ENCODE measurements at regions not wholly inside any gene's neighbourhood (a gene's known extent, or its start where the extent isn't known, plus 50 kb on each side); places are given as distances from the start of the nearest gene placed in this dataset.

DNA sequence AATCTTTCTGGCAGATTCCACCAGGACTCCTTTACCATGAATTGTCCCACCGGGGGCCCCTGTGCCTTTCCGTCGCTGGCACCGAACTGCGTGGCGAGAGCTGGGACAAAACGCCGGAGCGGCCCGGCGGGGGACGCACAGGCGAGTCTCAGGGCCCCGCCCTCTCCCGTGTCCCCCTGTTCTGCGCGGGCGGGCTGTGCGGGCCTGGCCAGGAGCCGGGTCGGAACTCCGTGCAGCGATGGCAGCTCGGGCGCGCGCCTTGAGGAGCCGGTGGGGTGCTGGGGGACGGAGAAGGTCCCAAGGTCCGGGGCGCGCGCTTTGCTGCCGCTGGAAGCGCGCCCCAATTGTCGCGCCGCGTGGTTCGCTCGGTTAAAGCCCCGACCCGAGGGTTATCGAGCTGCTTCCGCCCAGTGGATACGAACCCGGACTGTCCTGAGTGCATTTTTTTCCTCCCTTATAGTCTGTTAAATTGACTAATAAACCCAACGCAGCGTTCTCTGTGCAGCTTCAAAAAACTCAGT lies 125.3 kb downstream of the TMEM174 start:
- no peak overlapping the region for H3K27ac ChIP-seq
- TF ChIP-seq ZFX (IDR thresholded peaks at IDR 0.05; ENCODE audit: borderline replicate concordance): no peak
- TF ChIP-seq, protein P1, sequence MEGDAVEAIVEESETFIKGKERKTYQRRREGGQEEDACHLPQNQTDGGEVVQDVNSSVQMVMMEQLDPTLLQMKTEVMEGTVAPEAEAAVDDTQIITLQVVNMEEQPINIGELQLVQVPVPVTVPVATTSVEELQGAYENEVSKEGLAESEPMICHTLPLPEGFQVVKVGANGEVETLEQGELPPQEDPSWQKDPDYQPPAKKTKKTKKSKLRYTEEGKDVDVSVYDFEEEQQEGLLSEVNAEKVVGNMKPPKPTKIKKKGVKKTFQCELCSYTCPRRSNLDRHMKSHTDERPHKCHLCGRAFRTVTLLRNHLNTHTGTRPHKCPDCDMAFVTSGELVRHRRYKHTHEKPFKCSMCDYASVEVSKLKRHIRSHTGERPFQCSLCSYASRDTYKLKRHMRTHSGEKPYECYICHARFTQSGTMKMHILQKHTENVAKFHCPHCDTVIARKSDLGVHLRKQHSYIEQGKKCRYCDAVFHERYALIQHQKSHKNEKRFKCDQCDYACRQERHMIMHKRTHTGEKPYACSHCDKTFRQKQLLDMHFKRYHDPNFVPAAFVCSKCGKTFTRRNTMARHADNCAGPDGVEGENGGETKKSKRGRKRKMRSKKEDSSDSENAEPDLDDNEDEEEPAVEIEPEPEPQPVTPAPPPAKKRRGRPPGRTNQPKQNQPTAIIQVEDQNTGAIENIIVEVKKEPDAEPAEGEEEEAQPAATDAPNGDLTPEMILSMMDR (IDR thresholded peaks at IDR 0.05): no peak

DNA sequence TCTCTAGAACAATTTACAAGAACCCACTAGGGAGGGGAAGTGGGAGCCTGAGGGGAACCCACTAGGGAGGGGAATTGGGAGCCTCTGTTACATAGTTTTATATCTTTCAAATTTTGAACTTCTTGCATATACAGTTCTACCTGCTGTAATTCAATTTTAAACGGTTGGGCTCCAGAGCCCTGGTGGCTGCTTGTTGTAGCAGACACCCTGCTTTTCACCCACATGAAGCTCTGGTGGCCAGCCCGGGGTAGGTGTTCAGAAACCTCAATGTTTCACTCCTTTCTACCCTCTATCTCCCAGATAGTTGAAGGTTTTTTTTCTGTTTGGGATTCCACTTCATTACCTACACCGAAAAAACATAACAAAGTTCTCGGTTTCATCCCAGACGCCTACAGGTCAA lies 124.4 kb downstream of the TMEM174 start:
- H3K27ac ChIP-seq: no peak overlapping the region
- TF ChIP-seq, protein P1 (IDR thresholded peaks at IDR 0.05): no peak

DNA sequence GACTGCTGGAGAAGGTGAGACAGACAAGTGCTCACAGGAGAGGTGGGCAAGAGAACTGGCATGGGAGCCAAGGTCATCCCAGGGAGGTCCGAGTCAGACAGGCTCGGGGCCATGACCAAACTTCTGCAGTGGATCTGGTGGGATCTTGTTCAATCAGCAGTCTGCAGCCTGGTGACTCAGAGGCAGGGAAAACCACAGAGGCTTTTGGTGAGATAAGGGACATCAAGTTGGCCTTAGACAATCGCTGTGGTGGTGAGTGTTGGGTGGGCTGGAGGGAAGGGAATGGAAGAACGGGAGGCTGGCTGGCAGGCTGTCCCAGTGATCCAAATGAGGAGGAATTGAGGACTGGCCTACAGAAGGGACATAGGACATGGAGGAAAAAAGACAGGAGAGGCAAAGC lies 123.8 kb downstream of the TMEM174 start:
- TF ChIP-seq ZFX (IDR thresholded peaks at IDR 0.05; ENCODE audit: borderline replicate concordance): no peak
- TF ChIP-seq, protein P1 (IDR thresholded peaks at IDR 0.05): no peak
- no peak overlapping the region for H3K27ac ChIP-seq

DNA sequence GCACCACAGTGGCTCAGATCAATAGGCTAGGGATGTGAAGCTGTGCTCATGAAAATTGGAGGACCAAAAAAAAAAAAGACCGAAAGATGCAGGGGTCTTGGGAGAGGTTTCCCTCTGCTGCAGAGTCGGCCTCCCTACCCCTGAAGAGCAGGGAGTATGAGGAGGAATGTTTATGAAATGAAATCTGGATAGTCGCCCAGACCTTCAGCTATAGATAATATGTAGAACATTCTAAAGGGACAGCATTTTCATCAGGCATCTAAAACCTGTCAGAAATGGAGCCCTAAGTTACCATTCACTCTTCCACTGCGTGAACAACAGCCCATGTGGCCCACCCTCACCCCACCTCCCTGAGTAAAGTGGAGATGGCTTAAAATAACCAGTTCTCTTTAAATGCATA lies 122.9 kb downstream of the TMEM174 start:
- no peak overlapping the region for H3K27ac ChIP-seq
- no peak for TF ChIP-seq ZFX (IDR thresholded peaks at IDR 0.05; ENCODE audit: borderline replicate concordance)
- TF ChIP-seq, protein P1 (IDR thresholded peaks at IDR 0.05): no peak

DNA sequence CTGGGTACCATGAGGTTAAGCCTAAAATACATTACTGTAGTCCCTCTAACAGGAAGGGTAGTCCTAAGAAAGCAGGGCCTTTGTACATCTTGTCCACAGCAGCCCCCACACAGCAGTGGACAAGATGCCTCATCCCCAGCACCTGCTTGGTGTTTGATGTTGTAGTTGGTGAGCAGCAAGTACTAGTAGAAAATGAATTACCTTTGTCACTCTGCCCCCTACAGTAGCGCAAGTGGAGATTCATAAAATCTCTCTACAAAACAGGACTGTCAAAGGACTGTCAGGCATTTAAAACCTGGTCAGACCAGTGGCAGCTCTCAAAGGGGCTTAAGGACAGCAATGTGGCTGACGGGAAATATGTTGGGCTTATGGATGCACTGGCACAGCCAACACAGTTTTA lies 122.5 kb downstream of the TMEM174 start:
- TF ChIP-seq, protein P1 (IDR thresholded peaks at IDR 0.05): peak; percentile 40
- no peak for TF ChIP-seq ZFX (IDR thresholded peaks at IDR 0.05; ENCODE audit: borderline replicate concordance)
- no peak overlapping the region for H3K27ac ChIP-seq

DNA sequence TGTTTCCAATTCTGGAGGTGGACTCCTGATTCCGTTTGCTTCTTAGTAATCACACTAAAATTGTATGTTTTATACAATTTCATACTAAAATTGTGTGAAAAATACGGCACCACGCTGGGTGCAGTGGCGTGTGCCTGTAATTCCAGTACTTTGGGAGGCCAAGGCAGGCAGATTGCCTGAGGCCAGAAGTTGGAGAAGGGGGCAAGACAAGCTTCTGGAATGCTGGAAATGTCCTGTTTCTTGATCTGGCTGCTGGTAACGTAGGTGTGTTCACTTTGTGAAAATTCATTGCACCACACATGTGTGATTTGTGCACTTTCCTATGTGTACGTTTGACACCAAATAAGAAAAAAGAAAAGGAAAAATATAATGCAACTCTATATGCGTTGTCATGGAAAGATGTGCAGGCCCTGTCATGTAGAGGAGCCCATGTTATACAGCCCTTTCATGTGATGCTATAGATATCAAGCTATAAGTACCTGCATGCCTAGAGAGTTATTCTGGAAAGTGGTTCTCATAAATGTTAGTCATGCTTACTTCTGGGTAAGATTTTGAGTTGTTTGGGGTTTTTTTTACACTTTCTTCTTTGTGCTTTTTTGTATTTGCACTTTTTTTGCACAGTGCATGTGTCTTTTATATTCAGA lies 119.9 kb downstream of the TMEM174 start:
- TF ChIP-seq, protein P1 (IDR thresholded peaks at IDR 0.05): no peak
- no peak for TF ChIP-seq ZFX (IDR thresholded peaks at IDR 0.05; ENCODE audit: borderline replicate concordance)
- no peak overlapping the region for H3K27ac ChIP-seq

DNA sequence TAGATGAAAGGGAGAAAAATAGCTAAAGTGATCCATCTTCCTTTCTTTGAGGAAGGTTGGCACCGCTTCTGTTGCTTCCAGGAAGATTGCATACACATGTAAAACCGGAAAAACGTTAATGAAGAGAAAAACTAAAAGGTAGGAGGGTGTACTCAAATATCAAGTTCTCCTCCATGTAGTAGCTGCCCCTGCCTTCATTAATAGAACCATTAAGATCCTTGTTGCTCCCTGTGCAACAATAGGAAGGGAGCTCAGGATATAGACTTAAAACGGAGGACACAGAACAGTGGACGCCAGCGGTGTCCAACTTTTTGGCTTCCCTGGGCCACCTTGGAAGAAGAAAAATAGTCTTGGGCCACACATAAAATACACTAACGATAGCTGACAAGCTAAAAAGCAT lies 118.9 kb downstream of the TMEM174 start:
- H3K27ac ChIP-seq: no peak overlapping the region
- TF ChIP-seq ZFX (IDR thresholded peaks at IDR 0.05; ENCODE audit: borderline replicate concordance): no peak
- TF ChIP-seq, protein P1 (IDR thresholded peaks at IDR 0.05): no peak

Data from 22Rv1 (cell line).